Suprapubic skin (tissue), 4 donors: ENCODE measurements at regions not wholly inside any gene's neighbourhood (a gene's known extent, or its start where the extent isn't known, plus 50 kb on each side); places are given as distances from the start of the nearest gene placed in this dataset.

Source experiments
- CTCF ChIP-seq, 2 donors: fragments of 200-600 bp in 1 of 2; fragments of 450-650 bp in 1 of 2; sonication (generic) in 1 of 2; IDR thresholded peaks; one replicate each; pipeline ENCODE4 v1.5.1; 2016 to 2019; ENCODE audit warnings: antibody characterized with exemption in 2 of 2, mild to moderate bottlenecking in 1 of 2, moderate library complexity in 1 of 2
- EP300 ChIP-seq: sonication (generic); formaldehyde crosslinking; IDR thresholded peaks from one replicate; pipeline ENCODE4 v1.6.1; 2017; ENCODE audit warnings: antibody characterized with exemption
- POLR2A ChIP-seq, 2 donors: fragments of 450-650 bp; IDR thresholded peaks; one replicate each; pipeline ENCODE4 v1.6.1; 2017; ENCODE audit warnings: antibody characterized with exemption in 2 of 2, mild to moderate bottlenecking in 2 of 2, moderate library complexity in 2 of 2
- POLR2AphosphoS5 ChIP-seq, 3 donors: sonication (generic); formaldehyde crosslinking; IDR thresholded peaks; one replicate each; pipeline ENCODE4 v1.6.1; 2017; ENCODE audit warnings: antibody characterized with exemption in 3 of 3

- no peak for TF ChIP-seq CTCF (IDR thresholded peaks at IDR 0.05)
- TF ChIP-seq POLR2A (IDR thresholded peaks at IDR 0.05), result no peak
- no peak for TF ChIP-seq POLR2AphosphoS5 (IDR thresholded peaks at IDR 0.05)
- no peak for TF ChIP-seq EP300
Observed at GRCh38 chr3:158912188-158912587, 110.3 kb downstream of the MFSD1 start.
